Sigmoid colon (tissue), 3 donors: ENCODE measurements at regions not wholly inside any gene's neighbourhood (a gene's known extent, or its start where the extent isn't known, plus 50 kb on each side); places are given as distances from the start of the nearest gene placed in this dataset.

Experiments used
- POLR2A ChIP-seq, 2 donors: fragments of 450-650 bp; IDR thresholded peaks; one replicate each; pipeline ENCODE4 v1.6.1; 2016; ENCODE audit warnings: antibody characterized with exemption in 2 of 2, mild to moderate bottlenecking in 2 of 2, moderate library complexity in 2 of 2
- TF ChIP-seq, protein P1 (sequence below), 4 experiments: fragments of 450-650 bp in 3 of 4; fragments of 200-600 bp in 1 of 4; IDR thresholded peaks; one replicate each; pipeline ENCODE4 v1.5.1; 2016 to 2019; ENCODE audit warnings: antibody characterized with exemption in 4 of 4, mild to moderate bottlenecking in 3 of 4, moderate library complexity in 2 of 4

DNA sequence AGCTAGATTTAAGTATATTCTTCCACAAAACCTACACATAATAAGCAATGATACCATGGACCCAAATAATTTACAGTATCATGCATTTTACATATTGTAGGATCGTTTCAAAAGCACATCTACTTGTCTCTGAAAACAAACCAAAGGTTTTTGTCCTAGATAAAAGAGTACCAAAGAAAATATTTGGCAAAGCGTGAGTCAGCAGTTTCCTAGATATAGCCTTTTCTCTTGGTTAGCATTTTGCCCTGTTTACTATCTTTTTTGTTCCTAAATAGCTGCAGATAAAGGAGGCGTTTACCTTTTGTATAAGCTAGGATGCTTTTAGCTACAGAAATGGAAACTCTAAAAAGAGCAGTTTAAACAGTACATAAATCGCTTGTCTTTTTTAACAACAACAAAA, 305.8 kb upstream of the GULP1 start:
- no peak for TF ChIP-seq POLR2A (IDR thresholded peaks at IDR 0.05)
- TF ChIP-seq, protein P1, sequence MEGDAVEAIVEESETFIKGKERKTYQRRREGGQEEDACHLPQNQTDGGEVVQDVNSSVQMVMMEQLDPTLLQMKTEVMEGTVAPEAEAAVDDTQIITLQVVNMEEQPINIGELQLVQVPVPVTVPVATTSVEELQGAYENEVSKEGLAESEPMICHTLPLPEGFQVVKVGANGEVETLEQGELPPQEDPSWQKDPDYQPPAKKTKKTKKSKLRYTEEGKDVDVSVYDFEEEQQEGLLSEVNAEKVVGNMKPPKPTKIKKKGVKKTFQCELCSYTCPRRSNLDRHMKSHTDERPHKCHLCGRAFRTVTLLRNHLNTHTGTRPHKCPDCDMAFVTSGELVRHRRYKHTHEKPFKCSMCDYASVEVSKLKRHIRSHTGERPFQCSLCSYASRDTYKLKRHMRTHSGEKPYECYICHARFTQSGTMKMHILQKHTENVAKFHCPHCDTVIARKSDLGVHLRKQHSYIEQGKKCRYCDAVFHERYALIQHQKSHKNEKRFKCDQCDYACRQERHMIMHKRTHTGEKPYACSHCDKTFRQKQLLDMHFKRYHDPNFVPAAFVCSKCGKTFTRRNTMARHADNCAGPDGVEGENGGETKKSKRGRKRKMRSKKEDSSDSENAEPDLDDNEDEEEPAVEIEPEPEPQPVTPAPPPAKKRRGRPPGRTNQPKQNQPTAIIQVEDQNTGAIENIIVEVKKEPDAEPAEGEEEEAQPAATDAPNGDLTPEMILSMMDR (IDR thresholded peaks at IDR 0.05) = no peak
